ENCODE measurements at regions not wholly inside any gene's neighbourhood (a gene's known extent, or its start where the extent isn't known, plus 50 kb on each side); places are given as distances from the start of the nearest gene placed in this dataset.
"Not testable (repeated sequence)": the region's sequence is repeated elsewhere in the genome, so short reads cannot be mapped to it uniquely, and the experiment has no call there.

- not testable (repeated sequence) for TF ChIP-seq CTCF (IDR thresholded peaks at IDR 0.05; ENCODE audit: poor library complexity); EZH2 (IDR thresholded peaks at IDR 0.05; ENCODE audit: borderline replicate concordance)
Observed at GRCh38 chr13:90853666-90854065, 493.8 kb upstream of the MIR17HG start.
